Suprapubic skin (tissue), 4 donors: ENCODE measurements at regions not wholly inside any gene's neighbourhood (a gene's known extent, or its start where the extent isn't known, plus 50 kb on each side); places are given as distances from the start of the nearest gene placed in this dataset.

ENCODE experiments used
- DNase-seq, 2 donors: peaks; one replicate each; pipeline ENCODE4 v3.0.0-alpha.2; 2019; ENCODE audit warnings: low spot score in 2 of 2
- H3K27ac ChIP-seq: fragments of 200-600 bp; sonication (generic); one replicate; pipeline ENCODE4 v1.5.1; 2019
- H3K27me3 ChIP-seq: fragments of 200-600 bp; sonication (generic); one replicate; pipeline ENCODE4 v1.5.1; 2019
- H3K36me3 ChIP-seq: fragments of 200-600 bp; sonication (generic); one replicate; pipeline ENCODE4 v1.5.1; 2019
- H3K4me1 ChIP-seq: fragments of 200-600 bp; sonication (generic); one replicate; pipeline ENCODE4 v1.5.1; 2019
- H3K4me3 ChIP-seq: fragments of 200-600 bp; sonication (generic); one replicate; pipeline ENCODE4 v1.5.1; 2019; ENCODE audit warnings: mild to moderate bottlenecking
- H3K9me3 ChIP-seq: fragments of 200-600 bp; sonication (generic); one replicate; pipeline ENCODE4 v1.5.1; 2019
- CTCF ChIP-seq, 2 donors: fragments of 200-600 bp in 1 of 2; fragments of 450-650 bp in 1 of 2; sonication (generic) in 1 of 2; IDR thresholded peaks; one replicate each; pipeline ENCODE4 v1.5.1; 2016 to 2019; ENCODE audit warnings: antibody characterized with exemption in 2 of 2, mild to moderate bottlenecking in 1 of 2, moderate library complexity in 1 of 2
- EP300 ChIP-seq: sonication (generic); formaldehyde crosslinking; IDR thresholded peaks from one replicate; pipeline ENCODE4 v1.6.1; 2017; ENCODE audit warnings: antibody characterized with exemption
- POLR2A ChIP-seq, 2 donors: fragments of 450-650 bp; IDR thresholded peaks; one replicate each; pipeline ENCODE4 v1.6.1; 2017; ENCODE audit warnings: antibody characterized with exemption in 2 of 2, mild to moderate bottlenecking in 2 of 2, moderate library complexity in 2 of 2
- POLR2AphosphoS5 ChIP-seq, 3 donors: sonication (generic); formaldehyde crosslinking; IDR thresholded peaks; one replicate each; pipeline ENCODE4 v1.6.1; 2017; ENCODE audit warnings: antibody characterized with exemption in 3 of 3
- WGBS: methylation state at CpG from one replicate; pipeline ENCODE4 v1.1.5; 2018; 5-methylcytosine and 5-hydroxymethylcytosine counted together

- Histone ChIP-seq H3K4me3 (no peak overlapping the region), H3K36me3 (no peaks in the 10 kb centered on the region), H3K27ac (no peak overlapping the region), H3K27me3 (no peaks in the 10 kb centered on the region), H3K9me3 (no peaks in the 10 kb centered on the region), H3K4me1 (peaks cover 12% of the 10 kb centered on the region)
- WGBS = 52% methylated on average over 6 of the region's 6 CpGs
- DNase-seq = no peak
- TF ChIP-seq POLR2AphosphoS5 (IDR thresholded peaks at IDR 0.05) = no peak
- no peak for TF ChIP-seq EP300
- no peak for TF ChIP-seq POLR2A (IDR thresholded peaks at IDR 0.05)
- no peak for TF ChIP-seq CTCF (IDR thresholded peaks at IDR 0.05)
These were observed 189.7 kb upstream of the GDNF start for GRCh38 chr5:38029397-38030065.

GRCh38 chr5:38023799-38024198 lies 184.0 kb upstream of the GDNF start:
- Histone ChIP-seq H3K9me3 (no peaks in the 10 kb centered on the region), H3K27me3 (no peaks in the 10 kb centered on the region), H3K27ac (no peak overlapping the region), H3K36me3 (no peaks in the 10 kb centered on the region), H3K4me3 (no peak overlapping the region), H3K4me1 (no peaks in the 10 kb centered on the region)
- no peak for TF ChIP-seq CTCF (IDR thresholded peaks at IDR 0.05)
- TF ChIP-seq POLR2AphosphoS5 (IDR thresholded peaks at IDR 0.05) = no peak
- no peak for TF ChIP-seq POLR2A (IDR thresholded peaks at IDR 0.05)
- no peak for TF ChIP-seq EP300
- WGBS = 50% methylated on average over 4 of the region's 4 CpGs
- no peak for DNase-seq

- Histone ChIP-seq H3K4me3 (no peak overlapping the region), H3K9me3 (no peaks in the 10 kb centered on the region), H3K4me1 (no peaks in the 10 kb centered on the region), H3K36me3 (no peaks in the 10 kb centered on the region), H3K27ac (no peak overlapping the region), H3K27me3 (no peaks in the 10 kb centered on the region)
- WGBS = 87% methylated on average over 4 of the region's 4 CpGs
- DNase-seq = no peak
- TF ChIP-seq EP300 (no peak), POLR2A (IDR thresholded peaks at IDR 0.05) (no peak), POLR2AphosphoS5 (IDR thresholded peaks at IDR 0.05) (no peak), CTCF (IDR thresholded peaks at IDR 0.05) (no peak)
These were observed 183.5 kb upstream of the GDNF start for GRCh38 chr5:38023371-38023770.

GRCh38 chr5:38022631-38023030 lies 182.8 kb upstream of the GDNF start:
- no peak for DNase-seq
- Histone ChIP-seq H3K27me3 (no peaks in the 10 kb centered on the region), H3K4me1 (no peaks in the 10 kb centered on the region), H3K36me3 (no peaks in the 10 kb centered on the region), H3K4me3 (no peak overlapping the region), H3K9me3 (no peaks in the 10 kb centered on the region), H3K27ac (no peak overlapping the region)
- 65% methylated on average over 4 of the region's 4 CpGs for WGBS
- TF ChIP-seq EP300 (no peak), CTCF (IDR thresholded peaks at IDR 0.05) (no peak), POLR2A (IDR thresholded peaks at IDR 0.05) (no peak), POLR2AphosphoS5 (IDR thresholded peaks at IDR 0.05) (no peak)

- WGBS = 71% methylated on average over 6 of the region's 6 CpGs
- no peaks in the 10 kb centered on the region for H3K27me3 ChIP-seq
- TF ChIP-seq CTCF (IDR thresholded peaks at IDR 0.05) (no peak), POLR2AphosphoS5 (IDR thresholded peaks at IDR 0.05) (no peak), POLR2A (IDR thresholded peaks at IDR 0.05) (no peak), EP300 (no peak)
These were observed 178.2 kb upstream of the GDNF start for GRCh38 chr5:38018016-38018415.

More at GRCh38 chr5:38018016-38018415, 178.2 kb upstream of the GDNF start:
- Histone ChIP-seq H3K27ac (no peak overlapping the region), H3K4me3 (no peak overlapping the region), H3K4me1 (no peaks in the 10 kb centered on the region), H3K9me3 (no peaks in the 10 kb centered on the region), H3K36me3 (no peaks in the 10 kb centered on the region)
- no peak for DNase-seq
